Activated CD4-positive, alpha-beta T cell treated with anti-CD3 and anti-CD28 coated beads, Interleukin-2, amount 10 ng/mL, durations not matched to agents 24 days and 14 days (primary cell): ENCODE measurements at regions not wholly inside any gene's neighbourhood (a gene's known extent, or its start where the extent isn't known, plus 50 kb on each side); places are given as distances from the start of the nearest gene placed in this dataset.

Experiments used
- DNase-seq: peaks from one replicate; pipeline ENCODE4 v3.0.0; 2022
- H3K27ac Mint-ChIP-seq: one replicate; pipeline ENCODE4 v1.8.0; 2022; ENCODE audit warnings: mild to moderate bottlenecking, mixed read lengths
- H3K27me3 Mint-ChIP-seq: one replicate; pipeline ENCODE4 v1.8.0; 2022; ENCODE audit warnings: mixed read lengths
- H3K36me3 Mint-ChIP-seq: one replicate; pipeline ENCODE4 v1.8.0; 2022; ENCODE audit warnings: low read depth, mild to moderate bottlenecking, mixed read lengths
- H3K4me1 Mint-ChIP-seq: one replicate; pipeline ENCODE4 v1.8.0; 2021; ENCODE audit warnings: mixed read lengths
- H3K4me3 Mint-ChIP-seq: one replicate; pipeline ENCODE4 v1.8.0; 2022; ENCODE audit warnings: mild to moderate bottlenecking, moderate library complexity, mixed read lengths
- H3K9me3 Mint-ChIP-seq: one replicate; pipeline ENCODE4 v1.8.0; 2021; ENCODE audit warnings: mixed read lengths
- intact Hi-C: fragments of 100-400 bp; cut with micrococcal nuclease; formaldehyde crosslinking; loops from one replicate; pipeline ENCODE4 v1.15.1; 2023

DNA sequence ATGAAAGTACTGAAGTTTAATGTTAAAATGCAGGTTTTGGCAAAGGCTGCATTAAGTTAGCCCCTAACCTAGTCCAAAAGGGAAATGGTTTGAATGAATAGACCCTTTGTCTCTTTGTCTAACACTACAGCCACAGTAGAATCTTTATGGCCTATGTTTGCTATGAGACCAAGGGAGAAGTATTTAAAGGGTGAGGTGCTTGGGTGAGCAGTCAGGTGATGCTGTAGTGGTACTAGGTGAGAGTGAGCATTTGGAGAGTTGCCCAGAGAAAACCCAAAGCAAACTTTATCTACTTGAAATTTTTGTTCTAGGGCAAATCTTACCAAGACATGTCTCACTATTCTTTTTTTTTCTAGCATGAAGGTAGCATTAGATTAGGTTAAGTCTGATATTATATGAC lies 1961.4 kb upstream of the WWC1 start:
- Mint-ChIP-seq H3K27me3 (no peaks in the 10 kb centered on the region), H3K27ac (no peak overlapping the region), H3K4me1 (no peaks in the 10 kb centered on the region), H3K36me3 (no peaks in the 10 kb centered on the region), H3K9me3 (peaks cover under 1% of the 10 kb centered on the region), H3K4me3 (no peak overlapping the region)
- DNase-seq: no peak
- intact Hi-C loops: no loop called here

DNA sequence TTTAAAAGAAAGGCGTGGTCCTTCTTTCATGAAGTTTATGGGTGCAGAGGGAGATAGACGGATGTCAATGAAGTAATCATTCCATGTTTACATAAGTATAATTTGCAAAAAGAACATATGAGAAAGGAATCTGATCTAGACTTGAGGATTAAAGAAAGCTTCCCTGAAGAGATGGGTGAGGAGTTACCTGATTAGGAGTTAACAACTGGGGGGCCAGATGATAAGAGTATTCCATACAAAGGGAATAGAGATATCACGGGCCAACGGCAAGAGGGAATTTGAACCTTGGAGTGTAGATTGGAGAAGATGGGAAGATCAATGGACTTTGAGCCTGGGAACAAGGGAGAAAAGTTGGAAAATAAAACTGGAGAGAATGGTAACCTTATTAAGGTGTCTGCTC lies 1959.9 kb upstream of the WWC1 start:
- H3K36me3 Mint-ChIP-seq: no peaks in the 10 kb centered on the region

DNA sequence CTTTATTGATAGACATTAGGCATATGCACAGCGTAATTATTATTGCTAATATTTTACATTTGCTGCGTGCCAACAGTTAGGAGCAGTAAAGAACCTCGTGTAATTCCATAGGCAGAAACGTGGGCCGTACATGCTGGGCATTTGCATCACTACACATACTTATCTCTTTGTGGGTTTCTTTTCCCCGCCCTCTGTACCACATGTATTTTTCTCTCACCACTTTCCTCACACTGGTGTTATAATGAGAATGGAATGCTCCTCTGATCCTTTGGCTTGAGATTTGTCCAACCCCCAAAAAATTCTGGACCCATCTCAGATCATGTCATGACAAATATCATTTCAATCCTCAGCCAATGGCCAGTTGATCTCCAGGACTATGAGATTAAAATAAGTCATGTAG lies 1952.6 kb upstream of the WWC1 start:
- peaks cover 3% of the 10 kb centered on the region for H3K9me3 Mint-ChIP-seq
- no peak overlapping the region for H3K27ac Mint-ChIP-seq
- no peak for DNase-seq
- no peaks in the 10 kb centered on the region for H3K4me1 Mint-ChIP-seq
- H3K4me3 Mint-ChIP-seq: no peak overlapping the region
- no peaks in the 10 kb centered on the region for H3K36me3 Mint-ChIP-seq
- H3K27me3 Mint-ChIP-seq: no peaks in the 10 kb centered on the region
- intact Hi-C loops: no loop called here

More for the DNA sequence above, 1959.9 kb upstream of the WWC1 start:
- Mint-ChIP-seq H3K4me3 (no peak overlapping the region), H3K27me3 (no peaks in the 10 kb centered on the region), H3K4me1 (no peaks in the 10 kb centered on the region), H3K9me3 (peaks cover 3% of the 10 kb centered on the region), H3K27ac (no peak overlapping the region)
- intact Hi-C loops: no loop called here
- DNase-seq: no peak

DNA sequence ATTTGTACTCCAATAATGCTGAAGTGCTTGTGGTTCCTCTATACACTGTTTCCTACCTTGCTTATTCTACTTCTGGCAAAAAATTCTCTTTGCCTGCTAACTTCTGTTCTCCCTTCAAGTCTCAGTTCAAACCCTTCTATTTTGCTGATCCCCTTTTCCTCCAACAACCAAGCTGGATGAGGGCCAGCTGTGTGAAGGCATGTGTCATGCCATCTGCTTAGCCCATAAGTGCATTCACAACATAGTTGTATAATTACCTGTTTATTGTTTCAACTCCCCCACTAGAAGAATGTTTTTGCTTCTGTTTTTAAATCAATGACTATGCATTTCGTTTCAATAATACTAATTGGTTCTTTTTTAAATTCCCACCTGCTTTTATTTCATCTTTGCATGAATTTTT lies 1951.4 kb upstream of the WWC1 start:
- Mint-ChIP-seq H3K36me3 (no peaks in the 10 kb centered on the region), H3K27ac (no peak overlapping the region), H3K4me1 (no peaks in the 10 kb centered on the region), H3K9me3 (peaks cover 3% of the 10 kb centered on the region), H3K27me3 (no peaks in the 10 kb centered on the region), H3K4me3 (no peak overlapping the region)
- intact Hi-C loops: no loop called here
- no peak for DNase-seq

DNA sequence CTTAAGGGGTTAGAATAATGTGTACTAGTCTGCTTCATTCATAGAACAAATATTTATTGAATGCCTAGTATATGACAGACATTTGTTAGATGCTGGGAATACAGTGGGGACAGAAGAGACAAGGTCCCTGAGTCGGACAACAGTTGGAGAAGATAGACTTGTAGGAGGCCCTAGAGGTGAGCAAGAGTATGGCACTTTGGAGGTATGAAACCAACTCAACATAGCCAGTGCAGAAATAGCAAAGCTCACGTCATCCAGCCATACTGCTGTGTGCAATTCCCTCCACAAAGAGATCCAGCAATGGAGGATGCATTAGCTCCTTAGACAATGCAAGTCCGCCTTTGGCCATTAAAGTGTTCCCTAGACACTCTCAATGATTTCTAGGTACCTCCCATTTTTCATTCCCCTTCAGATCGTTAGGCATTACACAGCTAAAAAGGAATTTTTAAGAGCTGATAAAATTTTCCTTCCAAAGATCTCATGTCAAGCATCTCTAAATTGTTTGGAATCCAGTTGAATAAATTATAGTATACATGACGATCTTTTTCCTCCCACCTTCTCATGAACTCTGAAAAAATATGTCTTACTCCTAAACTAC lies 1949.6 kb upstream of the WWC1 start:
- no peaks in the 10 kb centered on the region for H3K4me1 Mint-ChIP-seq
- H3K27me3 Mint-ChIP-seq: no peaks in the 10 kb centered on the region
- no peak overlapping the region for H3K4me3 Mint-ChIP-seq
- DNase-seq: no peak
- no peaks in the 10 kb centered on the region for H3K36me3 Mint-ChIP-seq
- intact Hi-C loops: no loop called here
- H3K9me3 Mint-ChIP-seq: no peaks in the 10 kb centered on the region
- H3K27ac Mint-ChIP-seq: no peak overlapping the region

DNA sequence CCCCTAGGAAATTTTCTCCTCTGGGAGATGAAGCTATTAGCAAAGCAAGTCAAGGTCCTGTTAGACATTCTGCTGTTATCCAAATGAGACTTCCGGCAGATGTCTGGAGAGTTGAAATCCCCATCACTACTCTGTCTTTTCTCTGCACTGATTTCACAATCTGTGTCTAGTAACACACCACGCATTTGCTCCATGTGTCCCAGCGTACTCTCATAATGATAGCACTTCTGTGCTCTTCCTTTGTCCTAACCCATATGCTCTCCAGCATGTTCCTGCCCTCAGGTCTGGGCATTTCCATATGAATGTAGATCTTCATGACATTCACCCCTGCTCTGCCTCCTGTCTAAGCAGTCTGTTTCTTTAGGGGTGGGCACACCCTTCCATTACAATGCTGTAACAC lies 1949.0 kb upstream of the WWC1 start:
- Mint-ChIP-seq H3K4me3 (no peak overlapping the region), H3K27me3 (no peaks in the 10 kb centered on the region), H3K27ac (no peak overlapping the region), H3K9me3 (no peaks in the 10 kb centered on the region), H3K4me1 (no peaks in the 10 kb centered on the region), H3K36me3 (no peaks in the 10 kb centered on the region)
- intact Hi-C loops: no loop called here
- no peak for DNase-seq

DNA sequence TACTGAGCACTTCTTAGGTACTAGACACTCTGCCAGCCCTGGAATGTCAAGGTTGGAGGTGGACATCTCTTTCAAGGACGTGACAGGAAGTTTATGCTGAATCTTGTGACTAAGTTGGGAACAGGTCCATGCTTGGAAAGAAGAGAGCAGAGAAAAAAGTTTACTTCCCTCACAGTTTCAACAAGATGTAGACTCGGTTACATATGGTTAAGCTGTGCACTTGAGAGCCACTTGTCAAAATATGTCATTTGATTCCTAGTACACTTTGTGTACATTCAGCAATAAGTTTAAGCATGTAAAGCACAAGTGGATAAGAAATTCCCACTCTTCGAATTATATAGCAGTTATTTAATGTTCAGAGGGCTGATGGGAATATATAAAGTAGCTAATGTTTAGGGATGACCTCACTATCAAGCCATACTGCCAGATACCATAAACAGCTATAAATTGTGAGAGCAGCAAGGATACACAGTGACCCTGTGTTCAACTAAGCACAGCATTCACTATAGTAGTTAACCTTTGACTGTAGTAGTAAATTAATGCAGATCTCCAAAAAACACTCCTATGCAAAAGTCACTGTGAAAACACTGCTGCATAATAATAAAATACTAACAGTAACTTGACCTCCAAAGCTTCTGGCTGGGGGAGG lies 1944.6 kb upstream of the WWC1 start:
- Mint-ChIP-seq H3K36me3 (no peaks in the 10 kb centered on the region), H3K27me3 (no peaks in the 10 kb centered on the region), H3K27ac (no peak overlapping the region), H3K4me1 (no peaks in the 10 kb centered on the region), H3K9me3 (no peaks in the 10 kb centered on the region), H3K4me3 (no peak overlapping the region)
- intact Hi-C loops: no loop called here
- DNase-seq: no peak

DNA sequence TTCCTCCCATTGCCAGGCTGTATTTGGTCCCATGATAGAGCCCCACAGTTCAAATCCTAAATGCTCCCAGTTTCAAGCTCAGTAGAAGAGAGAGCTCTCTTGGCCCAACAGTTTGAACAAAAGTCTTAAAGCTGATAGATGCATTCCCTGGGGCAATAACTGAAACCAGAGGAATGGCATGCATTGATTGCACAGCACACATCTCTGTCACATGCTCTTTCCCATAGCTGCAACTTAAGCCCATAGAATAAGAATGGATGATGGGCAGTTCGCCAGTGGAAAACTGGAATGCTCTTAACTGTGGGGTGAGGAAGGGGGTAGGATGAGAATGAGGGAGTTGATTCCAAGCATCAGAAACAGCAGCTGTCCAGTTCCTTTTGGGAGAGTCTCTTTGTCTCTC lies 1942.4 kb upstream of the WWC1 start:
- intact Hi-C loops: no loop called here
- H3K9me3 Mint-ChIP-seq: no peaks in the 10 kb centered on the region
- no peak for DNase-seq
- H3K36me3 Mint-ChIP-seq: no peaks in the 10 kb centered on the region
- no peak overlapping the region for H3K27ac Mint-ChIP-seq
- no peak overlapping the region for H3K4me3 Mint-ChIP-seq
- H3K27me3 Mint-ChIP-seq: no peaks in the 10 kb centered on the region
- H3K4me1 Mint-ChIP-seq: no peaks in the 10 kb centered on the region

DNA sequence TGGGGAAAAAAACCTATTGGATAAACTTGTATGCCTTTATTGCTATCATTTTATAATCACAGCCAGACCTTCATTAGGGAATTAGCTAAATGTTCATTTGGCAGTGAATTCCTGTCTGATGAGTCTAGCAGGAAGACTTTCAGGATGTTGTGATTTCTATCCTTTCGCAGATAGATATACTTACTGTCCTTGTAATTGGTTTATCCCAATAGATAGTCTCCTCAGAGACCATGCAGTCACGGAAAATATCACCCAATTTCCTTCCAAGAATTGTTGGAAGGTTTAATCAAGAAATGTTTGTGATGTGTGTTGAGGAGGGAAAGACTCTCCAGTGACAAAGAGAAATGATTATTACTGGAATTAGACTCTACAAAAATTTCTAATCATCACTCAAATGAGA lies 1937.9 kb upstream of the WWC1 start:
- intact Hi-C loops: no loop called here

DNA sequence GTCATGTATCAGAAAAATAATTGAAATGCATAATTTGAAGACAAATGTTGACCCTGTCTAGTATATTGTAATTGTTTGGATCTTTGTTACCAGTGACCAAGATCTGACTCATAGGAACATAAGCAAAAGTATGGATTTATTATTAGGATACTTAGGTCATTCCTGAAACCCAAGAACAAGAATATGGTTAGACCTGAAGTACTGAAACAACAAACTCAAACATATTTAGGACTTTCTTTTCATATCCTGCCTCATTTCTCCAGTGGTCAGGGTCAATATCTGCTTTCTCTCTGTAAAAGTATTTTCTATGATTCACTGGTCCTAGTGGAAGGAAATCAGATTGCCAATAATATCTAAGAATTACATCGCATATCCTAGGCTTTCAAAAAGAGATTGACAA lies 1937.1 kb upstream of the WWC1 start:
- Mint-ChIP-seq H3K27me3 (no peaks in the 10 kb centered on the region), H3K36me3 (no peaks in the 10 kb centered on the region), H3K4me1 (no peaks in the 10 kb centered on the region), H3K4me3 (no peak overlapping the region), H3K9me3 (peaks cover 4% of the 10 kb centered on the region), H3K27ac (no peak overlapping the region)
- DNase-seq: no peak
- intact Hi-C loops: no loop called here

More for the DNA sequence above, 1937.9 kb upstream of the WWC1 start:
- no peaks in the 10 kb centered on the region for H3K36me3 Mint-ChIP-seq
- H3K9me3 Mint-ChIP-seq: peaks cover 4% of the 10 kb centered on the region
- no peak for DNase-seq
- H3K27ac Mint-ChIP-seq: no peak overlapping the region
- H3K4me3 Mint-ChIP-seq: no peak overlapping the region
- no peaks in the 10 kb centered on the region for H3K27me3 Mint-ChIP-seq
- no peaks in the 10 kb centered on the region for H3K4me1 Mint-ChIP-seq

DNA sequence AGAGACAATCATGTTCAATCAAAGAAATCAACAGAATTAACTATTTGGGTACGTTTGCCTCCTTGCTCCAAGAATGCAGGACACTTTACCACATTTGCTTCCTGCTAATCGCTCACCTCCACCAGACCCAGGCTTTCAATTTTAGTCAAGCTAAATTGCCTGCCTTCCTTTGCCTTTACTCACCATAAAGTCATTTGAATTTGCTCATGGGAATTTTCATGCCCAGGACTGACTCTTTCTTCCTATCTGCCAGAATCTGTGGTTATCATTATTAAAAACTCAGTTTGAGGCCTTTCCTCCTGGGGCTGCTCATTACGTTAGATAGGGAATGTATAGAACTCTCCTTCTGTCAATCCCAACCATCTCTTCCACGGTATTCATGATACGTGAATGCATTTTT lies 1935.3 kb upstream of the WWC1 start:
- DNase-seq: no peak
- Mint-ChIP-seq H3K4me1 (no peaks in the 10 kb centered on the region), H3K36me3 (no peaks in the 10 kb centered on the region), H3K9me3 (peaks cover 4% of the 10 kb centered on the region), H3K4me3 (no peak overlapping the region), H3K27me3 (no peaks in the 10 kb centered on the region), H3K27ac (no peak overlapping the region)
- intact Hi-C loops: no loop called here

DNA sequence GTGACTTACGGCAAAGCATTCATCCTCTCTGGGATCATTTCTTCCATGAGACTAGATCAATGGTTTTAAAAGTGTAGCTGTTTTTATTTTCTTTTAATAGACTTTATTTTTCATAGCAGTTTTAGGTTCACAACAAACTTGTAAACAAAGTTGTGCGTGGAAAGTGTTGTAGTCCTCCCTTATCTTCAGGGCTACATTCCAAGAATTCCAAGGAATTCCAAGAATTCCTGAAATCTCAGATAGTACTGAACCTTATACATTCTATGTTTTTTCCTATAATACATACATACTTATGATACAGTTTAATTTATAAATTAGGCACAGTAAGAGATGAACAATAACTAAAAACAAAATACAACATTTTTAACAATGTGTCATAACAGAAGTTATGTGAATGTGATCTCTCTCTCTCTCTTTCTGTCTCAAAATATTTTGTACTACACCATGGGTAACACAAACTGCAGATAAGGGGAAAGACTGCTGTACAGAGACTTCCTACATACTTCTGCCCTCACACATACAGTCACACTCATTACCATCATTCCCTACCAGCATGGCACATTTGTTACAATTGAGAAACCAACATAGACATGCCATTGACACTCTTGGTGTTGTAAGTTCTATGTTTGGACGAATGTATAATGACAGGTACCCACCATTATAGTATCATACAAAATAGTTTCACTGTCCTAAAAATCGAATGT lies 1933.2 kb upstream of the WWC1 start:
- DNase-seq: no peak
- Mint-ChIP-seq H3K36me3 (no peaks in the 10 kb centered on the region), H3K4me1 (no peaks in the 10 kb centered on the region), H3K27ac (no peak overlapping the region), H3K27me3 (no peaks in the 10 kb centered on the region), H3K4me3 (no peak overlapping the region), H3K9me3 (peaks cover 4% of the 10 kb centered on the region)
- intact Hi-C loops: no loop called here

DNA sequence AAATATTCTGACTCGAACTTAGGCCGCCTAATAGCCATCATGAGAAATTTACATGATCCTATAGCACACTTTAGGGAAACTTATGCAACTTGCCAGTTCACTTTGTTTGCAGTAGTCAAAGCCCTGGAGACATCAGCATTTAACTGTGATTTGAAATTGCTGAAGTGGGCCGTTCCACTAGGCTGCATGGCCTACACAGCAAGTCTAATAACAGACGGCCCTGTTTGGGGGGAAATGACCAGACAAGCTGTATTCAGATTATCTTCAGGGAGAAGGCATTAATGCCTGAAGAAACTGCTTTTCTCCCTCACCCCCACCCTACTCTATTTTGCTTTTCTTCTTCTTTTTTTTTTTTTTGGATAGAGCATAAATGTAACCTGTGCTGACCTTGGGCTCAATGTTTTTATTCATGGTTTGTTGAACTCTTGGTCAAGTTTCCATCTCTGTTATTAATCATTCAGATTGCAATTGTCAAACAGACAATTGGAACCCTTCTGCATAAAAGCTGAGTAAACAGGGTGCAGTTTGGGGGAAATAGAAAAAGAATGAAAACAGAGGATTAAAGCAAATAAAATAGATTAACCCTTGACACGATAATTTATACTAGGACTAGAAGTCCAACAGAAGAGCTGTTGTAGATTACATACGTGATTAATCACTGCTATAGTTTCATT lies 1928.2 kb upstream of the WWC1 start:
- H3K4me1 Mint-ChIP-seq: no peaks in the 10 kb centered on the region
- H3K27ac Mint-ChIP-seq: no peak overlapping the region
- DNase-seq: no peak
- no peaks in the 10 kb centered on the region for H3K9me3 Mint-ChIP-seq
- intact Hi-C loops: no loop called here
- no peaks in the 10 kb centered on the region for H3K36me3 Mint-ChIP-seq
- no peaks in the 10 kb centered on the region for H3K27me3 Mint-ChIP-seq
- no peak overlapping the region for H3K4me3 Mint-ChIP-seq

DNA sequence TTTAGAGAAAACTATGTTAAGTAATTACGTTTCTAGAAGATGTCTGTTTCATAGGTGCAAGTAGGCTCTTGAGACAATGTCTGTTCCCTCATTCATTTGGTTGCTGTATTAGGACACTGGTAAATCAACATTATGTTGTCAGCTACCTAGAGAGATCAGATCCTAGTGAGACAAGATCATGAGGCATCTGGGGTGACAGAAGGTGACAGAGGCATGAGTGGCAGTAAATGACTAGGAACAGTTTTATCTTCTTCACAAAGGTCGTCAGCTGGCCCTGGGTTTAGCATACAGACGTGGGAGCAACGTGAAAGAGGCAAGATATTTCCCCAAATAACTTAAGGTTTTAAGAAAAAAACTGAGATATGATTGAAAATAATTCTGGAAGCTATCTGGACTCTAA lies 1926.3 kb upstream of the WWC1 start:
- no peak overlapping the region for H3K27ac Mint-ChIP-seq
- H3K4me3 Mint-ChIP-seq: no peak overlapping the region
- H3K9me3 Mint-ChIP-seq: no peaks in the 10 kb centered on the region
- no peaks in the 10 kb centered on the region for H3K4me1 Mint-ChIP-seq
- intact Hi-C loops: no loop called here
- DNase-seq: no peak
- H3K36me3 Mint-ChIP-seq: no peaks in the 10 kb centered on the region
- H3K27me3 Mint-ChIP-seq: no peaks in the 10 kb centered on the region
